ENCODE measurements at regions not wholly inside any gene's neighbourhood (a gene's known extent, or its start where the extent isn't known, plus 50 kb on each side); places are given as distances from the start of the nearest gene placed in this dataset.

DNA sequence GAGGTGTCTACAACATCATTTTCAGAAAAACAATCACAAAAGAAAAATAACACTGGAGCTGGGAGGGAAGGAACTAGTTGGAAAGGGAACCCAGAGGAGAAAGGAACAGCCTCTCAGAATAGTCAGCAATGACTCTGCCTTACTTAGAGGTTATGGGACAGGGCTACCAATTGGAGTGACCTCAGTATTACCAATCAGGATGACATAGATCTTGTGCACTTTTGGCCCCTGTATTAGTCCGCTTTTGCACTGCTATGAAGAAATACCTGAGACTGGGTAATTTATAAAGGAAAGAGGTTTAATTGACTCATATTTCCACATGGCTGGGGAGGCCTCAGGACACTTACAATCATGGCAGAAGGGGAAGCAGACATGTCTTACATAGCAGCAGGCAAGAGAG is 99.7 kb upstream of the SDK1 start:
- no peak for DNase-seq
- H3K4me1 ChIP-seq, result no peaks in the 10 kb centered on the region
- intact Hi-C loops (cut with DNase I; ENCODE audit: low total_unique reads), result no loop called here
- TF ChIP-seq POLR2A (IDR thresholded peaks at IDR 0.05), result no peak
- no peak for TF ChIP-seq CTCF (IDR thresholded peaks at IDR 0.05)
- no peak overlapping the region for H3K4me3 ChIP-seq
- H3K27me3 ChIP-seq, result no peaks in the 10 kb centered on the region
- H3K27ac ChIP-seq, result no peak overlapping the region
- no peaks in the 10 kb centered on the region for H3K9me3 ChIP-seq
- WGBS, 2 donors, result 46 to 53% methylated on average over 1 of the region's 1 CpG
- no peaks in the 10 kb centered on the region for H3K36me3 ChIP-seq (ENCODE audit: low read depth, missing control alignments)

GRCh38 chr7:3201937-3202710 is 98.9 kb upstream of the SDK1 start:
- no peak for DNase-seq
- no peaks in the 10 kb centered on the region for H3K27me3 ChIP-seq
- H3K4me3 ChIP-seq, result no peak overlapping the region
- no peak overlapping the region for H3K27ac ChIP-seq
- WGBS, 2 donors, result 73 to 77% methylated on average over 6 of the region's 6 CpGs
- no peaks in the 10 kb centered on the region for H3K9me3 ChIP-seq
- TF ChIP-seq POLR2A (IDR thresholded peaks at IDR 0.05) (no peak), CTCF (IDR thresholded peaks at IDR 0.05) (no peak)
- no peaks in the 10 kb centered on the region for H3K36me3 ChIP-seq (ENCODE audit: low read depth, missing control alignments)
- intact Hi-C loops (cut with DNase I; ENCODE audit: low total_unique reads), result no loop called here
- no peaks in the 10 kb centered on the region for H3K4me1 ChIP-seq

DNA sequence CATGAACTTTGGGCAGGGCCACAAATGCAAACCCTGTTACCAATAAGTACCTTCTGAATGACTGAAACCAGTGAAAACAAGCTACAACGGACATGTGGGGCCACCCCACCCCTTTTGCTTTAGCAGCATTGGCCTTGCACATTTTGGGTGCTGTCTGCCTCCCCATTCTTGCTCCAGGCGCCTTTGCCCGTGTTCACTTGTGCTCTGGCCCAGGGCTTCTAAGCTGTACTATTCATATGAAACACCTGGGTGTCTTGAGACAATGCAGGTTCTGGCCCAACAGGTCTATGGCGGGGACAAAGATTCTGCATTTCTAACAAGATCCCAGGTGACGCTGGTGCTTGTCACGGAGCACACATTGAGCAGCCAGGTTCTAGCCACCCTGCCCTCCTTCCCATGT is 96.5 kb upstream of the SDK1 start:
- no peaks in the 10 kb centered on the region for H3K36me3 ChIP-seq (ENCODE audit: low read depth, missing control alignments)
- H3K9me3 ChIP-seq, result no peaks in the 10 kb centered on the region
- intact Hi-C loops (cut with DNase I; ENCODE audit: low total_unique reads), result no loop called here
- no peak overlapping the region for H3K27ac ChIP-seq
- no peak overlapping the region for H3K4me3 ChIP-seq
- no peaks in the 10 kb centered on the region for H3K4me1 ChIP-seq
- TF ChIP-seq POLR2A (IDR thresholded peaks at IDR 0.05) (no peak), CTCF (IDR thresholded peaks at IDR 0.05) (no peak)
- 80 to 97% methylated on average over 6 of the region's 6 CpGs for WGBS, 2 donors
- H3K27me3 ChIP-seq, result no peaks in the 10 kb centered on the region
- no peak for DNase-seq

DNA sequence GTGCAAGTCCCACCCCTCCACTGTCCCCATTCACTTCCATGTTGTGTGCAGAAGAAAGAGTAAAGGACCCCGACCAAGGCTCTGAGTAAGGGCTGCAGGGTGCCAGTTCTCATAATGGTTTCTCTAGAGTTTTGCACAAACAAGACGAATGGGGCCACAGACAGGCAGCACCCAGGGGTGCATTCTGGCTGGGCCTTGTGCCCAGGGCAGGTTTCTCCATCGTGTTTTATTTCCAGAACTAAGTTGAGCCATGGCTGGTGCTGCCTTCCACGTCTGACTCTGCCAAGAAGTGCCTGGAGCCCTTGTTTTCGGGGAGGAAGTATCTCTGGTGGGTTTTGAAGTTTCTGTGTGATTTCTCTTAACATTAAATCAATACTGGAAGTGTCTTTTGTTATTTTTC is 95.0 kb upstream of the SDK1 start:
- DNase-seq, result no peak
- WGBS, 2 donors, result 74 to 97% methylated on average over 4 to 5 of the region's 5 CpGs
- H3K9me3 ChIP-seq, result no peaks in the 10 kb centered on the region
- no peak for TF ChIP-seq CTCF (IDR thresholded peaks at IDR 0.05)
- TF ChIP-seq POLR2A (IDR thresholded peaks at IDR 0.05), result no peak
- intact Hi-C loops (cut with DNase I; ENCODE audit: low total_unique reads), result no loop called here
- no peaks in the 10 kb centered on the region for H3K27me3 ChIP-seq
- H3K4me3 ChIP-seq, result no peak overlapping the region
- H3K4me1 ChIP-seq, result no peaks in the 10 kb centered on the region
- H3K36me3 ChIP-seq (ENCODE audit: low read depth, missing control alignments), result no peaks in the 10 kb centered on the region
- H3K27ac ChIP-seq, result no peak overlapping the region

DNA sequence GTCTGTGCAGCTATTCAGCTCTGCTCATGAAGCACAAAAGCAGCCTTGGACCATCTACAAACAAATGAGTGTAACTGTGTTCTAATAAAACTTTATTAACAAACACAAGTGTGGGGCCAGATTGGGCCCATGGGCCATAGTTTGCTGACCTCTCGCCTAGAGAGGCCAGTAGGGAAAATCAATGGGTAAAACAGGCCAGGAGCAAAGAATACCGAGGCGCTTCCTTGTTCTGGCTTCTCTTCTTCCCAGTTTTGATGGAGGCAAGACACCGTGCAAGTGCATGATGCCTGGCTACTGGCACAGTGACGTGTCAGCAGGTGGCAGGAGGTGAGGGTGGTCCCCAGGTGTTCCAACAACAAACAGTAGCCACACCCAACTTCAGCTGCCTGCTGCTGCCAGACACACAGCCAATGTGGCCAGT is 94.3 kb upstream of the SDK1 start:
- 84 to 100% methylated on average over 5 of the region's 5 CpGs for WGBS, 2 donors
- TF ChIP-seq CTCF (IDR thresholded peaks at IDR 0.05), result no peak
- TF ChIP-seq POLR2A (IDR thresholded peaks at IDR 0.05), result no peak
- Histone ChIP-seq H3K4me3 (no peak overlapping the region), H3K9me3 (no peaks in the 10 kb centered on the region), H3K27ac (no peak overlapping the region), H3K4me1 (no peaks in the 10 kb centered on the region), H3K27me3 (no peaks in the 10 kb centered on the region), H3K36me3 (ENCODE audit: low read depth, missing control alignments) (no peaks in the 10 kb centered on the region)
- DNase-seq, result no peak
- intact Hi-C loops (cut with DNase I; ENCODE audit: low total_unique reads), result no loop called here
